ENCODE measurements at regions not wholly inside any gene's neighbourhood (a gene's known extent, or its start where the extent isn't known, plus 50 kb on each side); places are given as distances from the start of the nearest gene placed in this dataset.

- TF ChIP-seq POLR2A (IDR thresholded peaks at IDR 0.05) (no peak), CTCF (IDR thresholded peaks at IDR 0.05) (no peak), EP300 (IDR thresholded peaks at IDR 0.05) (no peak)
Measured at GRCh38 chr21:14617040-14617393, 70.9 kb upstream of the SAMSN1 start.
